ENCODE measurements at regions not wholly inside any gene's neighbourhood (a gene's known extent, or its start where the extent isn't known, plus 50 kb on each side); places are given as distances from the start of the nearest gene placed in this dataset.
A peak's percentile ranks its signal among the peaks of the same experiment; 100 is the strongest.

- Histone ChIP-seq H3K9ac (ENCODE audit: low read length) (no peak overlapping the region), H3K4me2 (ENCODE audit: low read length) (peak overlapping the region; percentile 72), H4K20me1 (ENCODE audit: insufficient read depth) (no peaks in the 10 kb centered on the region), H2AFZ (ENCODE audit: low read depth, low read length) (no peak overlapping the region), H3K4me3 (ENCODE audit: low read length) (peak overlapping the region; percentile 62), H3K79me2 (replicated peaks; ENCODE audit: insufficient read depth, low read length) (no peaks in the 10 kb centered on the region), H3K27me3 (ENCODE audit: insufficient read depth, low read depth, low read length) (peaks cover 91% of the 10 kb centered on the region), H3K27ac (ENCODE audit: low read length) (no peak overlapping the region), H3K36me3 (ENCODE audit: insufficient read depth, low read length) (no peaks in the 10 kb centered on the region), H3K9me3 (ENCODE audit: low read length) (no peaks in the 10 kb centered on the region), H3F3A (ENCODE audit: insufficient read depth, low read length, poor library complexity, severe bottlenecking) (peaks cover 4% of the 10 kb centered on the region), H3K9me2 (ENCODE audit: insufficient read depth, low read length) (no peaks in the 10 kb centered on the region)
- no peak for TF ChIP-seq EP300 (conservative IDR thresholded peaks at IDR 0.05; ENCODE audit: poor library complexity, severe bottlenecking)
- no peak for TF ChIP-seq SMC3 (conservative IDR thresholded peaks at IDR 0.05; ENCODE audit: poor library complexity)
- no peak for TF ChIP-seq RAD21 (conservative IDR thresholded peaks at IDR 0.05)
- TF ChIP-seq CTCF (IDR thresholded peaks at IDR 0.05; ENCODE audit: poor library complexity, severe bottlenecking), result no peak
- no peak for TF ChIP-seq REST (IDR thresholded peaks at IDR 0.05; ENCODE audit: borderline replicate concordance)
- no peak for TF ChIP-seq MXI1 (conservative IDR thresholded peaks at IDR 0.05; ENCODE audit: poor library complexity, severe bottlenecking)
- no peak for TF ChIP-seq EZH2 (IDR thresholded peaks at IDR 0.05; ENCODE audit: borderline replicate concordance, insufficient read depth, low read length, poor library complexity, severe bottlenecking)
- TF ChIP-seq TAF1 (IDR thresholded peaks at IDR 0.05; ENCODE audit: low read depth), result no peak
- TF ChIP-seq POLR2AphosphoS5 (IDR thresholded peaks at IDR 0.05), result no peak
Observed at GRCh38 chr7:25857376-25858067, 294.5 kb upstream of the NFE2L3 start.

GRCh38 chr7:25858200-25858524 is 293.8 kb upstream of the NFE2L3 start:
- no peaks in the 10 kb centered on the region for H4K20me1 ChIP-seq (ENCODE audit: insufficient read depth)
- TF ChIP-seq EP300 (conservative IDR thresholded peaks at IDR 0.05; ENCODE audit: poor library complexity, severe bottlenecking), result no peak
- no peak for TF ChIP-seq POLR2AphosphoS5 (IDR thresholded peaks at IDR 0.05)
- no peak for TF ChIP-seq CTCF (IDR thresholded peaks at IDR 0.05; ENCODE audit: poor library complexity, severe bottlenecking)
- TF ChIP-seq EZH2 (IDR thresholded peaks at IDR 0.05; ENCODE audit: borderline replicate concordance, insufficient read depth, low read length, poor library complexity, severe bottlenecking), result no peak
- no peak for TF ChIP-seq MXI1 (conservative IDR thresholded peaks at IDR 0.05; ENCODE audit: poor library complexity, severe bottlenecking)
- no peak overlapping the region for H2AFZ ChIP-seq (ENCODE audit: low read depth, low read length)
- no peaks in the 10 kb centered on the region for H3K36me3 ChIP-seq (ENCODE audit: insufficient read depth, low read length)
- H3F3A ChIP-seq (ENCODE audit: insufficient read depth, low read length, poor library complexity, severe bottlenecking), result peaks cover 4% of the 10 kb centered on the region
- H3K4me3 ChIP-seq (ENCODE audit: low read length), result no peak overlapping the region
- no peaks in the 10 kb centered on the region for H3K79me2 ChIP-seq (replicated peaks; ENCODE audit: insufficient read depth, low read length)
- peaks cover 91% of the 10 kb centered on the region for H3K27me3 ChIP-seq (ENCODE audit: insufficient read depth, low read depth, low read length)
- no peaks in the 10 kb centered on the region for H3K9me2 ChIP-seq (ENCODE audit: insufficient read depth, low read length)
- H3K9ac ChIP-seq (ENCODE audit: low read length), result no peak overlapping the region
- no peak overlapping the region for H3K4me2 ChIP-seq (ENCODE audit: low read length)
- H3K27ac ChIP-seq (ENCODE audit: low read length), result no peak overlapping the region
- no peaks in the 10 kb centered on the region for H3K9me3 ChIP-seq (ENCODE audit: low read length)

Data from neural cell (in vitro differentiated cells).